GM12878 (cell line): ENCODE measurements at regions not wholly inside any gene's neighbourhood (a gene's known extent, or its start where the extent isn't known, plus 50 kb on each side); places are given as distances from the start of the nearest gene placed in this dataset.

Source experiments
- ATAC-seq: fragments of 200-7000 bp; cut with Tn5 transposase; 3 replicates; pipeline ENCODE4 v1.9.1; 2020; ENCODE audit warnings: mild to moderate bottlenecking, moderate library complexity
- BruUV-seq: library from RNA; stranded (reverse); fragments of 400-500 nt; replicated peaks from 2 replicates; lab custom pipeline; 2021; lab: Mats Ljungman, UMichigan
- CTCF ChIA-PET: fragments of 300-600 bp; sonication (Branson Sonifier 250); formaldehyde crosslinking; extraction: SDS; loops from one replicate; lab custom pipeline; 2021; ENCODE audit warnings: inconsistent platforms; lab: Yijun Ruan, JAX
- POLR2A ChIA-PET: fragments of 350-600 bp; formaldehyde crosslinking; extraction: SDS; loops from one replicate; lab custom pipeline; 2021; ENCODE audit warnings: inconsistent platforms; lab: Charles Lee
- RAD21 ChIA-PET: fragments of 300-600 bp; sonication (Branson Sonifier 250); formaldehyde crosslinking; loops from one replicate; lab custom pipeline; 2023; ENCODE audit warnings: antibody characterized with exemption; ENCODE audit not compliant: unreplicated experiment; lab: Charles Lee
- SMC1A ChIA-PET: fragments of 300-600 bp; sonication (Branson Sonifier 250); formaldehyde crosslinking; loops from one replicate; lab custom pipeline; 2023; ENCODE audit not compliant: unreplicated experiment, uncharacterized antibody; lab: Charles Lee
- DNase-seq: peaks from one replicate; pipeline ENCODE4 v3.0.0-alpha.2; 2011; ENCODE audit warnings: low read depth, low spot score
- FAIRE-seq: peaks from 3 replicates; lab custom pipeline; 2011; peaks lifted over from hg19 to GRCh38; lab: Jason Lieb, UNC
- H2AFZ ChIP-seq: 2 replicates; pipeline ENCODE4 v1.6.0; 2011; ENCODE audit warnings: low read depth, low read length, control low read depth; ENCODE audit not compliant: control insufficient read depth
- H3K27ac ChIP-seq: 2 replicates; pipeline ENCODE4 v1.5.1; 2011; ENCODE audit warnings: control low read depth; ENCODE audit not compliant: control insufficient read depth, insufficient read depth
- H3K27me3 ChIP-seq, 2 experiments: replicated peaks in 1 of 2; 2 replicates each; pipeline versions ENCODE4 v1.6.0 to v1.6.1; 2011; ENCODE audit warnings: low read length in 1 of 2; ENCODE audit not compliant: control insufficient read depth in 2 of 2, insufficient read depth in 2 of 2
- H3K36me3 ChIP-seq, 2 experiments: 2 replicates each; pipeline ENCODE4 v1.5.1; 2011; ENCODE audit warnings: low read length in 1 of 2; ENCODE audit not compliant: control insufficient read depth in 2 of 2, insufficient read depth in 2 of 2
- H3K4me1 ChIP-seq: 2 replicates; pipeline ENCODE4 v1.6.1; 2011; ENCODE audit warnings: mild to moderate bottlenecking, low read length, moderate library complexity, mixed read lengths; ENCODE audit not compliant: control insufficient read depth, insufficient read depth
- H3K4me2 ChIP-seq: 2 replicates; pipeline ENCODE4 v1.6.0; 2011; ENCODE audit warnings: control low read depth; ENCODE audit not compliant: control insufficient read depth, insufficient read depth
- H3K4me3 ChIP-seq: fragments of 200-600 bp; sonication (generic); 2 replicates; pipeline ENCODE4 v1.5.1; 2016
- H3K79me2 ChIP-seq: 2 replicates; pipeline ENCODE4 v1.6.0; 2011; ENCODE audit warnings: low read length; ENCODE audit not compliant: control insufficient read depth, insufficient read depth
- H3K9ac ChIP-seq: 2 replicates; pipeline ENCODE4 v1.8.0; 2011; ENCODE audit warnings: low read length, control low read depth, mixed read lengths; ENCODE audit not compliant: control insufficient read depth, insufficient read depth
- H3K9me3 ChIP-seq: replicated peaks from 3 replicates; pipeline ENCODE4 v1.5.1; 2011; ENCODE audit warnings: mild to moderate bottlenecking, low read length; ENCODE audit not compliant: control insufficient read depth, insufficient read depth
- H4K20me1 ChIP-seq: 2 replicates; pipeline ENCODE4 v1.6.0; 2011; ENCODE audit not compliant: control insufficient read depth, insufficient read depth
- CREB1 ChIP-seq: IDR thresholded peaks from 2 replicates; pipeline ENCODE4 v1.6.1; 2012; ENCODE audit warnings: low read depth, mild to moderate bottlenecking, inconsistent platforms
- DPF2 ChIP-seq: fragments of 450-650 bp; IDR thresholded peaks from 2 replicates; pipeline ENCODE4 v1.6.1; 2017; ENCODE audit warnings: mild to moderate bottlenecking
- HSF1 ChIP-seq: fragments of 150-350 bp; IDR thresholded peaks from 2 replicates; pipeline ENCODE4 v1.6.1; 2014; ENCODE audit warnings: mild to moderate bottlenecking, low read depth, low read length
- NFYB ChIP-seq: IDR thresholded peaks from 2 replicates; pipeline ENCODE4 v1.6.1; 2011; ENCODE audit warnings: low read depth, mild to moderate bottlenecking, low read length, improper control_type of control experiment, moderate library complexity; ENCODE audit not compliant: insufficient read depth
- RAD51 ChIP-seq: fragments of 450-650 bp; IDR thresholded peaks from 2 replicates; pipeline ENCODE4 v1.6.1; 2016; ENCODE audit warnings: moderate library complexity, mild to moderate bottlenecking, inconsistent platforms
- TAF1 ChIP-seq: IDR thresholded peaks from 2 replicates; pipeline ENCODE4 v1.6.1; 2011; ENCODE audit warnings: mild to moderate bottlenecking, low read depth, low read length, borderline replicate concordance
- ZSCAN29 ChIP-seq: fragments of 450-650 bp; IDR thresholded peaks from 2 replicates; pipeline ENCODE4 v1.6.1; 2017; ENCODE audit warnings: mild to moderate bottlenecking, moderate library complexity
- WGBS: methylation state at CpG from one replicate; pipeline ENCODE4 v1.1.6; 2016; ENCODE audit warnings: low lambda C conversion rate; ENCODE audit not compliant: insufficient replicate concordance, insufficient coverage; ENCODE audit errors: missing lambda C conversion rate; 5-methylcytosine and 5-hydroxymethylcytosine counted together
- in situ Hi-C: fragments of 300-500 bp; cut with MboI; formaldehyde crosslinking; loops from 9 replicates; pipeline ENCODE4 v1.14.3; 2018; ENCODE audit warnings: mixed read lengths
- intact Hi-C: fragments of 100-400 bp; cut with micrococcal nuclease; formaldehyde crosslinking; loops from one replicate; pipeline ENCODE4 v1.14.2; 2022; ENCODE audit not compliant: unreplicated experiment

- POLR2A ChIA-PET = no interaction called here
- ATAC-seq (no peak), DNase-seq (no peak), FAIRE-seq (no peak)
- in situ Hi-C loops = no loop called here
- RAD21 ChIA-PET = no interaction called here
- H3K9me3 ChIP-seq = no peaks in the 10 kb centered on the region
- intact Hi-C loops = no loop called here
- H3K9ac ChIP-seq = no peak overlapping the region
- no peak overlapping the region for H3K4me2 ChIP-seq
- no peak overlapping the region for H3K27ac ChIP-seq
- no peaks in the 10 kb centered on the region for H3K79me2 ChIP-seq
- TF ChIP-seq CREB1 (no peak), HSF1 (no peak), ZSCAN29 (no peak), NFYB (no peak), RAD51 (no peak), TAF1 (no peak), DPF2 (no peak)
- CTCF ChIA-PET = no interaction called here
- no peaks in the 10 kb centered on the region for H3K36me3 ChIP-seq
- no peak overlapping the region for H3K4me3 ChIP-seq
- H2AFZ ChIP-seq = no peak overlapping the region
- SMC1A ChIA-PET = interaction anchor here (1.0 kb wide), 1 partner anchor 87 kb away, joined by 3 read pairs; no protein-coding TSS in a partner anchor
- no peaks in the 10 kb centered on the region for H4K20me1 ChIP-seq
- 0% methylated on average over 2 of the region's 2 CpGs for WGBS
- no peaks in the 10 kb centered on the region for H3K27me3 ChIP-seq
- no peaks in the 10 kb centered on the region for H3K4me1 ChIP-seq
- no TSS peak for BruUV-seq
Observed at GRCh38 chr1:167165219-167165618, 55.5 kb upstream of the POU2F1 start.
